ENCODE measurements at regions not wholly inside any gene's neighbourhood (a gene's known extent, or its start where the extent isn't known, plus 50 kb on each side); places are given as distances from the start of the nearest gene placed in this dataset.

DNA sequence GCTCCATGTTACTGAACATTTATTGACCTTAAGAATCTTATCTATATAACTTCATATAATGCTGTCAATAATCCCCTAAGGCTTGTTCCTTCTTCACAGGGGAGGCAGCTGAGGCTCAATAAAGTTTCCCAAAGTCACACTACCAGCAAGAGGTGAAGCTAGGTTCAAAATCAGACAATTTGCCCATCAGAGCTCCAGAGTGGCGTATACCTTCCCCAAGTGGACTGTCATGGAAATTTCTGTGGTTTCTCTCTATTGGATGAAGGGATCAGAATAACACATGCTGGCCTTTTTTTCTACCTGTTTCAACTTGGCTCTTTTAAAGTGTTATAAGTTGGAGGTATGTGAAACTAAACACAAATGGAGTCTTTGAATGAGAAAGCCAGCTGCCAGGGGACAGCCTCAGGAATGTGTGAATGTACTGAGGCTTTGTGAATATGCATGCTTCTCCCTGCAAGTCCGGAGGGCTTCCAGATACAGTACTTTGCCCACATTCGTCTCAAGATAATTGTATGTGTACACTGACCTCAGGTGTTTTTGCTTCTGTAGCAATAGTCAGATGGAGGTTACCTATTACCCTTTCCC lies 656.3 kb upstream of the CELF2 start:
- TF ChIP-seq, protein P1, sequence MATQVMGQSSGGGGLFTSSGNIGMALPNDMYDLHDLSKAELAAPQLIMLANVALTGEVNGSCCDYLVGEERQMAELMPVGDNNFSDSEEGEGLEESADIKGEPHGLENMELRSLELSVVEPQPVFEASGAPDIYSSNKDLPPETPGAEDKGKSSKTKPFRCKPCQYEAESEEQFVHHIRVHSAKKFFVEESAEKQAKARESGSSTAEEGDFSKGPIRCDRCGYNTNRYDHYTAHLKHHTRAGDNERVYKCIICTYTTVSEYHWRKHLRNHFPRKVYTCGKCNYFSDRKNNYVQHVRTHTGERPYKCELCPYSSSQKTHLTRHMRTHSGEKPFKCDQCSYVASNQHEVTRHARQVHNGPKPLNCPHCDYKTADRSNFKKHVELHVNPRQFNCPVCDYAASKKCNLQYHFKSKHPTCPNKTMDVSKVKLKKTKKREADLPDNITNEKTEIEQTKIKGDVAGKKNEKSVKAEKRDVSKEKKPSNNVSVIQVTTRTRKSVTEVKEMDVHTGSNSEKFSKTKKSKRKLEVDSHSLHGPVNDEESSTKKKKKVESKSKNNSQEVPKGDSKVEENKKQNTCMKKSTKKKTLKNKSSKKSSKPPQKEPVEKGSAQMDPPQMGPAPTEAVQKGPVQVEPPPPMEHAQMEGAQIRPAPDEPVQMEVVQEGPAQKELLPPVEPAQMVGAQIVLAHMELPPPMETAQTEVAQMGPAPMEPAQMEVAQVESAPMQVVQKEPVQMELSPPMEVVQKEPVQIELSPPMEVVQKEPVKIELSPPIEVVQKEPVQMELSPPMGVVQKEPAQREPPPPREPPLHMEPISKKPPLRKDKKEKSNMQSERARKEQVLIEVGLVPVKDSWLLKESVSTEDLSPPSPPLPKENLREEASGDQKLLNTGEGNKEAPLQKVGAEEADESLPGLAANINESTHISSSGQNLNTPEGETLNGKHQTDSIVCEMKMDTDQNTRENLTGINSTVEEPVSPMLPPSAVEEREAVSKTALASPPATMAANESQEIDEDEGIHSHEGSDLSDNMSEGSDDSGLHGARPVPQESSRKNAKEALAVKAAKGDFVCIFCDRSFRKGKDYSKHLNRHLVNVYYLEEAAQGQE (IDR thresholded peaks at IDR 0.05; ENCODE audit: low read depth) = no peak
- no peak for TF ChIP-seq FOXM1 (IDR thresholded peaks at IDR 0.05; ENCODE audit: borderline replicate concordance, low read depth)

- TF ChIP-seq, protein P1 (IDR thresholded peaks at IDR 0.05; ENCODE audit: low read depth) = no peak
- no peak for TF ChIP-seq RAD21 (IDR thresholded peaks at IDR 0.05; ENCODE audit: low read depth)
- no peak for TF ChIP-seq EP300 (IDR thresholded peaks at IDR 0.05; ENCODE audit: borderline replicate concordance)
- no peak for TF ChIP-seq FOXM1 (IDR thresholded peaks at IDR 0.05; ENCODE audit: borderline replicate concordance, low read depth)
- no peak for TF ChIP-seq CREB1 (IDR thresholded peaks at IDR 0.05; ENCODE audit: low read depth)
- no peak for TF ChIP-seq NFIC (IDR thresholded peaks at IDR 0.05)
- no peak for TF ChIP-seq MAX (IDR thresholded peaks at IDR 0.05)
- TF ChIP-seq CEBPB (IDR thresholded peaks at IDR 0.05) = no peak
- no peak for TF ChIP-seq EGR1 (IDR thresholded peaks at IDR 0.05)
- no peak for TF ChIP-seq TEAD4 (IDR thresholded peaks at IDR 0.05)
- TF ChIP-seq ZBTB7A (IDR thresholded peaks at IDR 0.05; ENCODE audit: low read depth) = no peak
- no peak for TF ChIP-seq TAF1 (IDR thresholded peaks at IDR 0.05; ENCODE audit: low read depth)
- TF ChIP-seq TCF12 (IDR thresholded peaks at IDR 0.05; ENCODE audit: low read depth) = no peak
- TF ChIP-seq, protein P2, sequence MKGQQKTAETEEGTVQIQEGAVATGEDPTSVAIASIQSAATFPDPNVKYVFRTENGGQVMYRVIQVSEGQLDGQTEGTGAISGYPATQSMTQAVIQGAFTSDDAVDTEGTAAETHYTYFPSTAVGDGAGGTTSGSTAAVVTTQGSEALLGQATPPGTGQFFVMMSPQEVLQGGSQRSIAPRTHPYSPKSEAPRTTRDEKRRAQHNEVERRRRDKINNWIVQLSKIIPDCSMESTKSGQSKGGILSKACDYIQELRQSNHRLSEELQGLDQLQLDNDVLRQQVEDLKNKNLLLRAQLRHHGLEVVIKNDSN (IDR thresholded peaks at IDR 0.05) = no peak
- no peak for TF ChIP-seq YY1 (IDR thresholded peaks at IDR 0.05; ENCODE audit: low read depth)
Observed at GRCh38 chr10:10362800-10363199, 654.9 kb upstream of the CELF2 start.

DNA sequence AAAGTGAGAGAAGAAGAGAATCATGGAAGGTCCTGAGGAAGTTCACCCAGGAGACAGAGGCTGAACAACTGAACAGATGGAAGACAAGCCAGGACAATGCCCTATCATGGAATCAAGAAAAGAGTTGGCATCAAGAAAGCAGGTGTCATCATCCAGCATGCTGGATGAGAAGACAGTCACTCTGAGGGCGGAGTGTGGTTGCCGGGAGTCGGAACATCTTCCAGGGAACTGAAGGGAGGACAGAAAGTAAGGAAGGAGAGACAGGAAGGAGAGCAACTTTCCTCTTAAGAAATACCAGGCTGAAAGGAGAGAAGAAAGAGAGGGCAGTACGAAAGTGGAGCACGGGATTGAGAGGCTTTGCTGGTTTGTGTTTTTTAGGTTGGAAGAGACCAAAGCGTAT lies 654.5 kb upstream of the CELF2 start:
- no peak for TF ChIP-seq EGR1 (IDR thresholded peaks at IDR 0.05)
- no peak for TF ChIP-seq CEBPB (IDR thresholded peaks at IDR 0.05)
- TF ChIP-seq TAF1 (IDR thresholded peaks at IDR 0.05; ENCODE audit: low read depth) = no peak
- TF ChIP-seq CREB1 (IDR thresholded peaks at IDR 0.05; ENCODE audit: low read depth) = no peak
- no peak for TF ChIP-seq MAX (IDR thresholded peaks at IDR 0.05)
- no peak for TF ChIP-seq FOXM1 (IDR thresholded peaks at IDR 0.05; ENCODE audit: borderline replicate concordance, low read depth)
- no peak for TF ChIP-seq NFIC (IDR thresholded peaks at IDR 0.05)
- TF ChIP-seq YY1 (IDR thresholded peaks at IDR 0.05; ENCODE audit: low read depth) = no peak
- no peak for TF ChIP-seq RAD21 (IDR thresholded peaks at IDR 0.05; ENCODE audit: low read depth)
- TF ChIP-seq, protein P1 (IDR thresholded peaks at IDR 0.05; ENCODE audit: low read depth) = no peak
- TF ChIP-seq ZBTB7A (IDR thresholded peaks at IDR 0.05; ENCODE audit: low read depth) = no peak
- TF ChIP-seq EP300 (IDR thresholded peaks at IDR 0.05; ENCODE audit: borderline replicate concordance) = no peak

GRCh38 chr10:10364902-10365301 lies 652.8 kb upstream of the CELF2 start:
- TF ChIP-seq CEBPB (IDR thresholded peaks at IDR 0.05) (no peak), MAX (IDR thresholded peaks at IDR 0.05) (no peak), ZBTB7A (IDR thresholded peaks at IDR 0.05; ENCODE audit: low read depth) (no peak), FOXM1 (IDR thresholded peaks at IDR 0.05; ENCODE audit: borderline replicate concordance, low read depth) (no peak), EGR1 (IDR thresholded peaks at IDR 0.05) (no peak)
- TF ChIP-seq, protein P1 (IDR thresholded peaks at IDR 0.05; ENCODE audit: low read depth) = no peak
- TF ChIP-seq, protein P2 (IDR thresholded peaks at IDR 0.05) = no peak
